ENCODE measurements at regions not wholly inside any gene's neighbourhood (a gene's known extent, or its start where the extent isn't known, plus 50 kb on each side); places are given as distances from the start of the nearest gene placed in this dataset.

GRCh38 chr2:204012072-204012653 lies 75.6 kb downstream of the ICOS start:
- Histone ChIP-seq H3K27me3 (ENCODE audit: control insufficient read depth in 2 of 2, insufficient read depth in 2 of 2, low read length in 2 of 2) (no peaks in the 10 kb centered on the region), H3K4me1 (ENCODE audit: control insufficient read depth in 2 of 2, insufficient read depth in 2 of 2, low read length in 2 of 2) (peaks cover 0 to 5% of the 10 kb centered on the region in 2 donors), H3K27ac (ENCODE audit: low read depth, low read length) (no peak overlapping the region), H3K4me3 (ENCODE audit: low read length) (no peak overlapping the region), H3K36me3 (ENCODE audit: control insufficient read depth in 2 of 3, insufficient read depth in 3 of 3, low read length in 3 of 3) (no peaks in the 10 kb centered on the region), H3K9me3 (ENCODE audit: control insufficient read depth in 2 of 3, low read length in 3 of 3) (no peaks in the 10 kb centered on the region)
- intact Hi-C loops (cut with micrococcal nuclease) = no loop called here
- DNase-seq (no peak), ATAC-seq (no peak)
- Mint-ChIP-seq H3K9me3 (peaks cover 0 to 18% (median under 1%) of the 10 kb centered on the region in 11 donors), H3K36me3 (peaks cover 0 to 24% (median 5%) of the 10 kb centered on the region in 5 donors), H3K27me3 (no peaks in the 10 kb centered on the region), H3K27ac (peak overlapping the region in 1 of 9 donors; percentile 37), H3K4me1 (peaks cover 4 to 55% (median 23%) of the 10 kb centered on the region in 7 donors), H3K4me3 (no peak overlapping the region)
- POLR2A ChIA-PET = interaction anchor here (0.7 kb wide), 1 partner anchor 9 kb away, joined by 3 read pairs; no protein-coding TSS in a partner anchor
- CTCF ChIA-PET = no interaction called here

- no peaks in the 10 kb centered on the region for H3K36me3 ChIP-seq (ENCODE audit: control insufficient read depth in 2 of 3, insufficient read depth in 3 of 3, low read length in 3 of 3)
- peaks cover 0 to 20% (median 0%) of the 10 kb centered on the region in 11 donors for H3K9me3 Mint-ChIP-seq
- H3K4me3 ChIP-seq (ENCODE audit: low read length) = no peak overlapping the region
- peaks cover 0 to 52% (median 3%) of the 10 kb centered on the region in 7 donors for H3K4me1 Mint-ChIP-seq
- CTCF ChIA-PET = interaction anchor here (1.0 kb wide), 1 partner anchor 10 kb away, joined by 4 read pairs; no protein-coding TSS in a partner anchor
- H3K27me3 ChIP-seq (ENCODE audit: control insufficient read depth in 2 of 2, insufficient read depth in 2 of 2, low read length in 2 of 2) = no peaks in the 10 kb centered on the region
- H3K9me3 ChIP-seq (ENCODE audit: control insufficient read depth in 2 of 3, low read length in 3 of 3) = no peaks in the 10 kb centered on the region
- H3K4me3 Mint-ChIP-seq = peak overlapping the region in 1 of 10 donors; percentile 26
- H3K27ac Mint-ChIP-seq = peak overlapping the region in 3 of 9 donors; percentile 35 to 58 (median 47)
- H3K27me3 Mint-ChIP-seq = peaks cover 0 to 4% (median 0%) of the 10 kb centered on the region in 5 donors
- peak in 3 of 9 donors; percentile 16 to 28 (median 17) for DNase-seq
- intact Hi-C loops (cut with micrococcal nuclease) = no loop called here
- POLR2A ChIA-PET = interaction anchor here (1.0 kb wide), 1 partner anchor 14 kb away, joined by 3 read pairs; no protein-coding TSS in a partner anchor
- peaks cover 0 to 5% of the 10 kb centered on the region in 2 donors for H3K4me1 ChIP-seq (ENCODE audit: control insufficient read depth in 2 of 2, insufficient read depth in 2 of 2, low read length in 2 of 2)
- peak; percentile 75 for ATAC-seq
- no peak overlapping the region for H3K27ac ChIP-seq (ENCODE audit: low read depth, low read length)
- peaks cover 0 to 22% (median 0%) of the 10 kb centered on the region in 5 donors for H3K36me3 Mint-ChIP-seq
Measured at GRCh38 chr2:204015118-204015843, 78.7 kb downstream of the ICOS start.

- Mint-ChIP-seq H3K36me3 (peaks cover 0 to 21% (median 0%) of the 10 kb centered on the region in 5 donors), H3K27me3 (peaks cover 0 to 4% (median 0%) of the 10 kb centered on the region in 5 donors), H3K4me1 (peaks cover 0 to 48% (median 17%) of the 10 kb centered on the region in 7 donors), H3K27ac (no peak overlapping the region), H3K9me3 (peaks cover 0 to 18% (median 0%) of the 10 kb centered on the region in 11 donors), H3K4me3 (no peak overlapping the region)
- Histone ChIP-seq H3K36me3 (ENCODE audit: control insufficient read depth in 2 of 3, insufficient read depth in 3 of 3, low read length in 3 of 3) (no peaks in the 10 kb centered on the region), H3K4me1 (ENCODE audit: control insufficient read depth in 2 of 2, insufficient read depth in 2 of 2, low read length in 2 of 2) (peaks cover 0 to 5% of the 10 kb centered on the region in 2 donors), H3K9me3 (ENCODE audit: control insufficient read depth in 2 of 3, low read length in 3 of 3) (no peaks in the 10 kb centered on the region), H3K4me3 (ENCODE audit: low read length) (no peak overlapping the region), H3K27me3 (ENCODE audit: control insufficient read depth in 2 of 2, insufficient read depth in 2 of 2, low read length in 2 of 2) (no peaks in the 10 kb centered on the region), H3K27ac (ENCODE audit: low read depth, low read length) (no peak overlapping the region)
- no peak for DNase-seq
- no peak for ATAC-seq
- intact Hi-C loops (cut with micrococcal nuclease) = no loop called here
- ChIA-PET CTCF (no interaction called here), POLR2A (no interaction called here)
Measured at GRCh38 chr2:204018717-204019116, 82.2 kb downstream of the ICOS start.

GRCh38 chr2:204019572-204020501 lies 83.3 kb downstream of the ICOS start:
- intact Hi-C loops (cut with micrococcal nuclease) = loop anchor here in 1 of 2 donors (5.0 kb wide), 1 partner anchor 672 kb away; no protein-coding TSS in a partner anchor
- H3K4me1 Mint-ChIP-seq = peaks cover 0 to 58% (median 18%) of the 10 kb centered on the region in 7 donors

GRCh38 chr2:204021290-204022081 lies 84.9 kb downstream of the ICOS start:
- no peaks in the 10 kb centered on the region for H3K27me3 ChIP-seq (ENCODE audit: control insufficient read depth in 2 of 2, insufficient read depth in 2 of 2, low read length in 2 of 2)
- ChIA-PET CTCF (interaction anchor here (0.9 kb wide), 1 partner anchor 16 kb away, joined by 3 read pairs; no protein-coding TSS in a partner anchor), POLR2A (interaction anchor here (1.0 kb wide), 1 partner anchor 10 kb away, joined by 3 read pairs; no protein-coding TSS in a partner anchor)
- ATAC-seq (no peak), DNase-seq (no peak)
- no peak overlapping the region for H3K4me3 Mint-ChIP-seq
- no peaks in the 10 kb centered on the region for H3K9me3 ChIP-seq (ENCODE audit: control insufficient read depth in 2 of 3, low read length in 3 of 3)
- H3K4me3 ChIP-seq (ENCODE audit: low read length) = no peak overlapping the region
- no peaks in the 10 kb centered on the region for H3K36me3 ChIP-seq (ENCODE audit: control insufficient read depth in 2 of 3, insufficient read depth in 3 of 3, low read length in 3 of 3)
- H3K36me3 Mint-ChIP-seq = peaks cover 0 to 19% (median 0%) of the 10 kb centered on the region in 5 donors
- peaks cover 0 to 16% (median 0%) of the 10 kb centered on the region in 11 donors for H3K9me3 Mint-ChIP-seq
- no peak overlapping the region for H3K27ac Mint-ChIP-seq
- no peaks in the 10 kb centered on the region for H3K4me1 ChIP-seq (ENCODE audit: control insufficient read depth in 2 of 2, insufficient read depth in 2 of 2, low read length in 2 of 2)
- peaks cover 0 to 53% (median 16%) of the 10 kb centered on the region in 7 donors for H3K4me1 Mint-ChIP-seq
- H3K27ac ChIP-seq (ENCODE audit: low read depth, low read length) = no peak overlapping the region
- peaks cover 0 to 4% (median 0%) of the 10 kb centered on the region in 5 donors for H3K27me3 Mint-ChIP-seq
- intact Hi-C loops (cut with micrococcal nuclease) = loop anchor here in 1 of 2 donors (5.0 kb wide), 1 partner anchor 671 kb away; no protein-coding TSS in a partner anchor

More at GRCh38 chr2:204019572-204020501, 83.3 kb downstream of the ICOS start:
- DNase-seq (peak in 1 of 9 donors; percentile 44), ATAC-seq (no peak)
- Mint-ChIP-seq H3K4me3 (peak overlapping the region in 1 of 10 donors; percentile 8), H3K27ac (peak overlapping the region in 1 of 9 donors; percentile 75), H3K36me3 (peaks cover 0 to 21% (median 0%) of the 10 kb centered on the region in 5 donors), H3K9me3 (peaks cover 0 to 18% (median 0%) of the 10 kb centered on the region in 11 donors), H3K27me3 (peaks cover 0 to 4% (median 0%) of the 10 kb centered on the region in 5 donors)
- H3K27ac ChIP-seq (ENCODE audit: low read depth, low read length) = no peak overlapping the region
- no peak overlapping the region for H3K4me3 ChIP-seq (ENCODE audit: low read length)
- peaks cover 0 to 5% of the 10 kb centered on the region in 2 donors for H3K4me1 ChIP-seq (ENCODE audit: control insufficient read depth in 2 of 2, insufficient read depth in 2 of 2, low read length in 2 of 2)
- ChIA-PET POLR2A (no interaction called here), CTCF (interaction anchor here (0.9 kb wide), 1 partner anchor 14 kb away, joined by 3 read pairs; no protein-coding TSS in a partner anchor)
- H3K27me3 ChIP-seq (ENCODE audit: control insufficient read depth in 2 of 2, insufficient read depth in 2 of 2, low read length in 2 of 2) = no peaks in the 10 kb centered on the region
- H3K9me3 ChIP-seq (ENCODE audit: control insufficient read depth in 2 of 3, low read length in 3 of 3) = no peaks in the 10 kb centered on the region
- no peaks in the 10 kb centered on the region for H3K36me3 ChIP-seq (ENCODE audit: control insufficient read depth in 2 of 3, insufficient read depth in 3 of 3, low read length in 3 of 3)
